Stomach (tissue), 8 donors: ENCODE measurements at regions not wholly inside any gene's neighbourhood (a gene's known extent, or its start where the extent isn't known, plus 50 kb on each side); places are given as distances from the start of the nearest gene placed in this dataset.

ENCODE experiments used
- DNase-seq, 2 donors: peaks; one replicate each; pipeline versions ENCODE4 v3.0.0 to v3.0.0-alpha.2; 2013 to 2019
- H3K27ac ChIP-seq, 5 donors: fragments of 200-600 bp in 4 of 5; sonication (generic) in 4 of 5; one replicate each; pipeline ENCODE4 v1.5.1; 2013 to 2019; ENCODE audit warnings: mild to moderate bottlenecking in 1 of 5, moderate library complexity in 1 of 5
- H3K27me3 ChIP-seq, 3 donors: fragments of 200-600 bp; sonication (generic); one replicate each; pipeline ENCODE4 v1.5.1; 2017 to 2019; ENCODE audit warnings: mixed run types in 1 of 3
- H3K36me3 ChIP-seq, 4 donors: fragments of 200-600 bp; sonication (generic); 1 replicate in 3 of 4; 2 replicates in 1 of 4; pipeline ENCODE4 v1.5.1; 2016 to 2019
- H3K4me1 ChIP-seq, 4 donors: fragments of 200-600 bp; sonication (generic); one replicate each; pipeline ENCODE4 v1.5.1; 2016 to 2019
- H3K4me3 ChIP-seq, 4 donors: fragments of 200-600 bp; sonication (generic) in 3 of 4; one replicate each; pipeline ENCODE4 v1.5.1; 2016 to 2019; ENCODE audit warnings: mild to moderate bottlenecking in 1 of 4
- H3K9me3 ChIP-seq, 4 donors: fragments of 200-600 bp; sonication (generic); one replicate each; pipeline ENCODE4 v1.5.1; 2016 to 2019
- EP300 ChIP-seq: sonication (generic); formaldehyde crosslinking; IDR thresholded peaks from one replicate; pipeline ENCODE4 v1.6.1; 2017; ENCODE audit warnings: antibody characterized with exemption
- POLR2A ChIP-seq, 4 donors: fragments of 450-650 bp; IDR thresholded peaks; one replicate each; pipeline ENCODE4 v1.6.1; 2016; ENCODE audit warnings: antibody characterized with exemption in 4 of 4, control low read depth in 2 of 4, mild to moderate bottlenecking in 1 of 4, moderate library complexity in 1 of 4
- POLR2AphosphoS5 ChIP-seq, 3 donors: sonication (generic); formaldehyde crosslinking; IDR thresholded peaks; one replicate each; pipeline ENCODE4 v1.6.1; 2016; ENCODE audit warnings: antibody characterized with exemption in 3 of 3
- WGBS, 5 donors: extraction: QIAGEN DNeasy Blood & Tissue Kit in 3 of 5; methylation state at CpG; one replicate each; pipeline versions ENCODE4 v1.1.5 to v1.1.7; 2013 to 2018; 5-methylcytosine and 5-hydroxymethylcytosine counted together
- intact Hi-C: fragments of 100-400 bp; cut with DNase I; formaldehyde crosslinking; loops from one replicate; pipeline ENCODE4 v1.15.1; 2023; ENCODE audit warnings: low total_unique reads
- TF ChIP-seq, protein P1 (sequence below), 7 experiments: fragments of 450-650 bp in 4 of 7; fragments of 200-600 bp in 3 of 7; sonication (generic) in 3 of 7; IDR thresholded peaks; one replicate each; pipeline ENCODE4 v1.5.1; 2016 to 2019; ENCODE audit warnings: antibody characterized with exemption in 7 of 7, control low read depth in 2 of 7, mild to moderate bottlenecking in 1 of 7
- donor health status: healthy with polysubstance abuse.
- donor health status: Bipolar disorder and iron deficiency.
- donor health status: healthy.

DNA sequence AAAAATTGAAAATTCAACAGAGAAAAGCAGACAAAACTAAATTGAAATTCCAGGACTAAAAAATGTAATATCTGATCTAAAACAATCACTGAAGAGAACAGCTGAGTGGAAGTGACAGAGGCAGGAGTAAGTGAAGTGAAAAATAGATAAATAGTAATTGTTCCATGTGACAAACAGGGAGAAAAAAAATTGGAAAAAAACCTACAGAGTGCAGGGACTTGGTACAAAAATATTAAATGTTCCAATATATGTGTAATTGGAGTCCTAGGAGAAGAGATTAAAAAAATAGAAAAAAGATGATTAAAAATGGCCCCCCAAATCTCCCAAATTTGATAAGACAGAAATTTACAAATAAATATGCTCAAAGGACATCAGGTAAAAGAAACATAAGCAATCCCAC lies 63.4 kb upstream of the NAMPT start:
- H3K9me3 ChIP-seq: peaks cover 0 to 25% (median 11%) of the 10 kb centered on the region in 4 donors
- no peak overlapping the region for H3K27ac ChIP-seq
- H3K27me3 ChIP-seq: no peaks in the 10 kb centered on the region
- intact Hi-C loops: no loop called here
- H3K4me3 ChIP-seq: no peak overlapping the region
- H3K36me3 ChIP-seq: no peaks in the 10 kb centered on the region
- DNase-seq: no peak
- TF ChIP-seq, protein P1, sequence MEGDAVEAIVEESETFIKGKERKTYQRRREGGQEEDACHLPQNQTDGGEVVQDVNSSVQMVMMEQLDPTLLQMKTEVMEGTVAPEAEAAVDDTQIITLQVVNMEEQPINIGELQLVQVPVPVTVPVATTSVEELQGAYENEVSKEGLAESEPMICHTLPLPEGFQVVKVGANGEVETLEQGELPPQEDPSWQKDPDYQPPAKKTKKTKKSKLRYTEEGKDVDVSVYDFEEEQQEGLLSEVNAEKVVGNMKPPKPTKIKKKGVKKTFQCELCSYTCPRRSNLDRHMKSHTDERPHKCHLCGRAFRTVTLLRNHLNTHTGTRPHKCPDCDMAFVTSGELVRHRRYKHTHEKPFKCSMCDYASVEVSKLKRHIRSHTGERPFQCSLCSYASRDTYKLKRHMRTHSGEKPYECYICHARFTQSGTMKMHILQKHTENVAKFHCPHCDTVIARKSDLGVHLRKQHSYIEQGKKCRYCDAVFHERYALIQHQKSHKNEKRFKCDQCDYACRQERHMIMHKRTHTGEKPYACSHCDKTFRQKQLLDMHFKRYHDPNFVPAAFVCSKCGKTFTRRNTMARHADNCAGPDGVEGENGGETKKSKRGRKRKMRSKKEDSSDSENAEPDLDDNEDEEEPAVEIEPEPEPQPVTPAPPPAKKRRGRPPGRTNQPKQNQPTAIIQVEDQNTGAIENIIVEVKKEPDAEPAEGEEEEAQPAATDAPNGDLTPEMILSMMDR (IDR thresholded peaks at IDR 0.05): no peak
- TF ChIP-seq EP300 (no peak), POLR2A (IDR thresholded peaks at IDR 0.05) (no peak), POLR2AphosphoS5 (IDR thresholded peaks at IDR 0.05) (no peak)
- H3K4me1 ChIP-seq: no peaks in the 10 kb centered on the region

DNA sequence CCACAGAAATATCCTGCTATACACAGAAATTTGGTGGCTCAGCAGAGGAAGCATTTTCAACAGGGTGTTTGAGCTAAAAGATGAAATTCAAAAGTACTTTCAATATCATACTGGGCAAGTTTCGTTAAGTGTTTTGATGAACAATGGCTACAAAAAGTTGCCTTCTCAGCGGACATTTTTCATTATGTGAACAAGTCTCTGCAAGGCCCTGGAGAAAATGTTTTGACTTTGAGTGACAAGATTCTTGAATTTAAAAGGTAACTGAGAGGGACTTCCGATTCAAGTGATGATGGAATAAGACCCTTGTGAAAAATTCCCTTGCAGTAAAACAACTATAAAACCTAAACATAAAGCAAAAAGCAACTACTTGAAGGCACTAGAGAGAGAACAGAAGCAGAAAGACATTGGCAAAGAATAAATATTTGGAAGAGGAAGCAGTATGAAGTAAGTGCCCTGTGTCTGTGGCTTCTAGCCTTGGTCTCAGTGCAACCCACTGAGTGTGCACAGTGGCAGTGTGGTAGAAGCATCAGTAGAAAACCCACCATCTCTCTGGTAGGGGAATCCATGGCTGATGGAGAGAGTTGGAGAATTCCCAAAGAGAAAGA lies 62.5 kb upstream of the NAMPT start:
- intact Hi-C loops: no loop called here
- Histone ChIP-seq H3K36me3 (no peaks in the 10 kb centered on the region), H3K4me1 (no peaks in the 10 kb centered on the region), H3K4me3 (no peak overlapping the region), H3K9me3 (peaks cover under 1 to 34% (median 20%) of the 10 kb centered on the region in 4 donors), H3K27ac (peak overlapping the region in 2 of 5 donors; percentile 19 to 61), H3K27me3 (no peaks in the 10 kb centered on the region)
- no peak for DNase-seq
- 88 to 91% (median 89%) methylated on average over 3 of the region's 3 CpGs for WGBS, 5 donors
- TF ChIP-seq, protein P1 (IDR thresholded peaks at IDR 0.05): no peak
- TF ChIP-seq POLR2A (IDR thresholded peaks at IDR 0.05): no peak
- no peak for TF ChIP-seq POLR2AphosphoS5 (IDR thresholded peaks at IDR 0.05)
- no peak for TF ChIP-seq EP300

DNA sequence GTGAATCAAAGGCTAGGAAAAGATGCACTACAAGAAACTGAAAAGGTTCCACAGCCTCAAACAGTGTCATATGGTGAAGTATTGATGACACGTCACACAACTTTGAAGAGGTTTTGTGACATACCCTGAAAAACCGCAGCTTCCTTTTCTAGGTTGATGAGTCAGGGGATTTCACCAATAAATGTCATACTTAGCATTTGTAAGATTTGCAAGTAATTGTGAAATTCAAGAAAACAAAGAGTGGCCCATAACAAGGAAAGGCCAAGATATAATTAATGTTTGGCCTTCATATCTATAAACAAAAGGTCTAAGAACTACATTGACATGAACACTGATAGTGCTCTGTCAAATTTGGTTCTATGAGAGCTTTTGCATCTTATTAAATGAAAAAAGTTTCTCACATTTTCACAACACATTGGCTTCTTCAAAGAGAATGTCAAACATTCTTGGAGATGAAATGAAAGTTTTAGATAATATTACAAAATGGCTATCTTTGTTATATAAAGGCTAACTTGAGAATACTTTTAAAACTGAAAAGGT lies 62.0 kb upstream of the NAMPT start:
- H3K4me1 ChIP-seq: no peaks in the 10 kb centered on the region
- TF ChIP-seq EP300: no peak
- TF ChIP-seq POLR2AphosphoS5 (IDR thresholded peaks at IDR 0.05): peak in 1 of 3 donors; percentile 27
- TF ChIP-seq, protein P1 (IDR thresholded peaks at IDR 0.05): no peak
- no peak for TF ChIP-seq POLR2A (IDR thresholded peaks at IDR 0.05)
- 64 to 77% (median 74%) methylated on average over 2 of the region's 2 CpGs for WGBS, 5 donors
- intact Hi-C loops: no loop called here
- no peak overlapping the region for H3K4me3 ChIP-seq
- H3K27ac ChIP-seq: peak overlapping the region in 2 of 5 donors; percentile 54 to 61
- no peaks in the 10 kb centered on the region for H3K27me3 ChIP-seq
- H3K9me3 ChIP-seq: peaks cover 7 to 40% (median 25%) of the 10 kb centered on the region in 4 donors
- peak in 1 of 2 donors; percentile 49 for DNase-seq
- H3K36me3 ChIP-seq: no peaks in the 10 kb centered on the region

DNA sequence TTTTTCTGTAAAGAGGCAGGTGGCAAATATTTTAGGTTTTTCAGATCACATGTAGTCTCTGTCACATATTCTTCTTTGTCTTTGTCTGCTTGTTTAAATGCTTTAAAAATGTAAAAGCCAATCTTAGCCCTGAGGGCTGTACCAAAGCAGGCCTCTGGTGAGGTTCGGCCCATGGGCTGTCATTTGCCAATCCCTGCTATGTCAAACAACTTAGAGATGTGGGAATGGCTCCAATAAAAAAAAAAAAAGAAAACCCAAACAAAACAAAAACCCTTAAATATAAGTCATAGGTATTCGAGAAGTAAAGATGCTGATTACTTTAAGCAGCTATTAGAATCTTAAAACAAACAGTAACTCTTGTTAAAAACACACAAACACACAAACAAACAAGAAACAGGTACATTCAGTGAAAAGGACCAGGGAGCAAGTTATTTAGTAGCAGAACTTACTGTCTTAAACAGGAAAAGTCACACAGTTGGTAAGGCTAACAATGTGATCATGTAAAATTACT lies 61.4 kb upstream of the NAMPT start:
- Histone ChIP-seq H3K27me3 (no peaks in the 10 kb centered on the region), H3K4me3 (no peak overlapping the region), H3K27ac (peak overlapping the region in 2 of 5 donors; percentile 54 to 61), H3K9me3 (peaks cover 12 to 45% (median 29%) of the 10 kb centered on the region in 4 donors), H3K36me3 (no peaks in the 10 kb centered on the region), H3K4me1 (no peaks in the 10 kb centered on the region)
- 67 to 78% (median 71%) methylated on average over 2 of the region's 2 CpGs for WGBS, 5 donors
- DNase-seq: no peak
- TF ChIP-seq EP300 (no peak), POLR2AphosphoS5 (IDR thresholded peaks at IDR 0.05) (no peak), POLR2A (IDR thresholded peaks at IDR 0.05) (no peak)
- TF ChIP-seq, protein P1 (IDR thresholded peaks at IDR 0.05): no peak
- intact Hi-C loops: no loop called here
